ENCODE measurements at regions not wholly inside any gene's neighbourhood (a gene's known extent, or its start where the extent isn't known, plus 50 kb on each side); places are given as distances from the start of the nearest gene placed in this dataset.

GRCh38 chr5:87851603-87852002 lies 417.0 kb downstream of the TMEM161B start:
- H3K9me3 ChIP-seq: no peaks in the 10 kb centered on the region
- H3K4me1 Mint-ChIP-seq: no peaks in the 10 kb centered on the region
- H3K27me3 Mint-ChIP-seq: no peaks in the 10 kb centered on the region
- no peak overlapping the region for H3K27ac Mint-ChIP-seq
- H3K27ac ChIP-seq (ENCODE audit: low read length): no peak overlapping the region
- no peak for ATAC-seq (replicated peaks in 1 of 4)
- H3K4me3 Mint-ChIP-seq: no peak overlapping the region
- DNase-seq: no peak
- no peaks in the 10 kb centered on the region for H3K36me3 Mint-ChIP-seq
- peaks cover 2 to 3% (median 2%) of the 10 kb centered on the region in 3 donors for H3K9me3 Mint-ChIP-seq
- no peak overlapping the region for H3K4me3 ChIP-seq (ENCODE audit: control insufficient read depth in 1 of 2, extremely low read depth in 1 of 2, low read length in 1 of 2)
- ChIA-PET POLR2A (no interaction called here), CTCF (no interaction called here)
- H3K4me1 ChIP-seq (ENCODE audit: control insufficient read depth in 1 of 2, extremely low read depth in 1 of 2, insufficient read depth in 2 of 2, low read length in 2 of 2): no peaks in the 10 kb centered on the region
- no peaks in the 10 kb centered on the region for H3K27me3 ChIP-seq (replicated peaks in 1 of 2; ENCODE audit: control insufficient read depth in 2 of 2, extremely low read depth in 1 of 2, insufficient read depth in 2 of 2, low read length in 1 of 2)
- H3K36me3 ChIP-seq (ENCODE audit: control insufficient read depth in 2 of 2, extremely low read depth in 1 of 2, insufficient read depth in 1 of 2, low read length in 1 of 2): no peaks in the 10 kb centered on the region

GRCh38 chr5:87850843-87851242 lies 417.8 kb downstream of the TMEM161B start:
- Histone ChIP-seq H3K9me3 (no peaks in the 10 kb centered on the region), H3K4me3 (ENCODE audit: control insufficient read depth in 1 of 2, extremely low read depth in 1 of 2, low read length in 1 of 2) (no peak overlapping the region), H3K36me3 (ENCODE audit: control insufficient read depth in 2 of 2, extremely low read depth in 1 of 2, insufficient read depth in 1 of 2, low read length in 1 of 2) (no peaks in the 10 kb centered on the region), H3K27me3 (replicated peaks in 1 of 2; ENCODE audit: control insufficient read depth in 2 of 2, extremely low read depth in 1 of 2, insufficient read depth in 2 of 2, low read length in 1 of 2) (no peaks in the 10 kb centered on the region), H3K27ac (ENCODE audit: low read length) (no peak overlapping the region), H3K4me1 (ENCODE audit: control insufficient read depth in 1 of 2, extremely low read depth in 1 of 2, insufficient read depth in 2 of 2, low read length in 2 of 2) (no peaks in the 10 kb centered on the region)
- Mint-ChIP-seq H3K27ac (no peak overlapping the region), H3K9me3 (peaks cover 0 to 3% (median 0%) of the 10 kb centered on the region in 3 donors), H3K36me3 (no peaks in the 10 kb centered on the region), H3K4me1 (no peaks in the 10 kb centered on the region), H3K27me3 (no peaks in the 10 kb centered on the region), H3K4me3 (no peak overlapping the region)
- POLR2A ChIA-PET: no interaction called here
- ATAC-seq (replicated peaks in 1 of 4) (no peak), DNase-seq (no peak)
- CTCF ChIA-PET: no interaction called here
- WGBS (ENCODE audit: insufficient coverage): no CpG with 5 or more reads among the region's 3 CpGs

- peaks cover 2 to 3% of the 10 kb centered on the region in 2 donors for H3K27me3 Mint-ChIP-seq
- DNase-seq: no peak
- no peak for ATAC-seq (replicated peaks in 1 of 4)
- POLR2A ChIA-PET: no interaction called here
- Histone ChIP-seq H3K27me3 (replicated peaks in 1 of 2; ENCODE audit: control insufficient read depth in 2 of 2, extremely low read depth in 1 of 2, insufficient read depth in 2 of 2, low read length in 1 of 2) (no peaks in the 10 kb centered on the region), H3K4me1 (ENCODE audit: control insufficient read depth in 1 of 2, extremely low read depth in 1 of 2, insufficient read depth in 2 of 2, low read length in 2 of 2) (no peaks in the 10 kb centered on the region), H3K4me3 (ENCODE audit: control insufficient read depth in 1 of 2, extremely low read depth in 1 of 2, low read length in 1 of 2) (no peak overlapping the region), H3K9me3 (no peaks in the 10 kb centered on the region), H3K36me3 (ENCODE audit: control insufficient read depth in 2 of 2, extremely low read depth in 1 of 2, insufficient read depth in 1 of 2, low read length in 1 of 2) (no peaks in the 10 kb centered on the region), H3K27ac (ENCODE audit: low read length) (no peak overlapping the region)
- WGBS (ENCODE audit: insufficient coverage): no CpG with 5 or more reads among the region's 2 CpGs
- no peaks in the 10 kb centered on the region for H3K4me1 Mint-ChIP-seq
- H3K36me3 Mint-ChIP-seq: no peaks in the 10 kb centered on the region
- peaks cover 4 to 7% (median 5%) of the 10 kb centered on the region in 3 donors for H3K9me3 Mint-ChIP-seq
- CTCF ChIA-PET: no interaction called here
- no peak overlapping the region for H3K4me3 Mint-ChIP-seq
- H3K27ac Mint-ChIP-seq: no peak overlapping the region
Measured at GRCh38 chr5:87845734-87846133, 422.9 kb downstream of the TMEM161B start.

- no peaks in the 10 kb centered on the region for H3K4me1 Mint-ChIP-seq
- H3K27me3 Mint-ChIP-seq: peaks cover 2 to 3% of the 10 kb centered on the region in 2 donors
- Histone ChIP-seq H3K9me3 (no peaks in the 10 kb centered on the region), H3K4me1 (ENCODE audit: control insufficient read depth in 1 of 2, extremely low read depth in 1 of 2, insufficient read depth in 2 of 2, low read length in 2 of 2) (no peaks in the 10 kb centered on the region), H3K27ac (ENCODE audit: low read length) (no peak overlapping the region), H3K4me3 (ENCODE audit: control insufficient read depth in 1 of 2, extremely low read depth in 1 of 2, low read length in 1 of 2) (no peak overlapping the region), H3K27me3 (replicated peaks in 1 of 2; ENCODE audit: control insufficient read depth in 2 of 2, extremely low read depth in 1 of 2, insufficient read depth in 2 of 2, low read length in 1 of 2) (no peaks in the 10 kb centered on the region), H3K36me3 (ENCODE audit: control insufficient read depth in 2 of 2, extremely low read depth in 1 of 2, insufficient read depth in 1 of 2, low read length in 1 of 2) (no peaks in the 10 kb centered on the region)
- H3K9me3 Mint-ChIP-seq: peaks cover 8 to 11% (median 9%) of the 10 kb centered on the region in 3 donors
- no peak overlapping the region for H3K27ac Mint-ChIP-seq
- no peak for ATAC-seq (replicated peaks in 1 of 4)
- no peak for DNase-seq
- CTCF ChIA-PET: no interaction called here
- no peak overlapping the region for H3K4me3 Mint-ChIP-seq
- H3K36me3 Mint-ChIP-seq: no peaks in the 10 kb centered on the region
- POLR2A ChIA-PET: no interaction called here
- 100% methylated on average over 1 of the region's 4 CpGs for WGBS (ENCODE audit: insufficient coverage)
Measured at GRCh38 chr5:87844866-87845265, 423.8 kb downstream of the TMEM161B start.

- no peaks in the 10 kb centered on the region for H3K4me1 Mint-ChIP-seq
- WGBS (ENCODE audit: insufficient coverage): 63% methylated on average over 1 of the region's 1 CpG
- CTCF ChIA-PET: no interaction called here
- no peaks in the 10 kb centered on the region for H3K9me3 ChIP-seq
- no peak overlapping the region for H3K4me3 Mint-ChIP-seq
- DNase-seq (no peak), ATAC-seq (replicated peaks in 1 of 4) (no peak)
- peaks cover 11 to 16% (median 11%) of the 10 kb centered on the region in 3 donors for H3K9me3 Mint-ChIP-seq
- no peaks in the 10 kb centered on the region for H3K36me3 ChIP-seq (ENCODE audit: control insufficient read depth in 2 of 2, extremely low read depth in 1 of 2, insufficient read depth in 1 of 2, low read length in 1 of 2)
- H3K27ac Mint-ChIP-seq: no peak overlapping the region
- H3K27me3 Mint-ChIP-seq: peaks cover 2 to 3% of the 10 kb centered on the region in 2 donors
- H3K27ac ChIP-seq (ENCODE audit: low read length): no peak overlapping the region
- no peaks in the 10 kb centered on the region for H3K36me3 Mint-ChIP-seq
- no peak overlapping the region for H3K4me3 ChIP-seq (ENCODE audit: control insufficient read depth in 1 of 2, extremely low read depth in 1 of 2, low read length in 1 of 2)
- POLR2A ChIA-PET: no interaction called here
- H3K27me3 ChIP-seq (replicated peaks in 1 of 2; ENCODE audit: control insufficient read depth in 2 of 2, extremely low read depth in 1 of 2, insufficient read depth in 2 of 2, low read length in 1 of 2): no peaks in the 10 kb centered on the region
- H3K4me1 ChIP-seq (ENCODE audit: control insufficient read depth in 1 of 2, extremely low read depth in 1 of 2, insufficient read depth in 2 of 2, low read length in 2 of 2): no peaks in the 10 kb centered on the region
Measured at GRCh38 chr5:87844449-87844848, 424.2 kb downstream of the TMEM161B start.

- Mint-ChIP-seq H3K36me3 (no peaks in the 10 kb centered on the region), H3K4me1 (no peaks in the 10 kb centered on the region), H3K4me3 (no peak overlapping the region), H3K27me3 (peaks cover 0 to under 1% of the 10 kb centered on the region in 2 donors), H3K9me3 (peaks cover 19 to 51% (median 32%) of the 10 kb centered on the region in 3 donors), H3K27ac (no peak overlapping the region)
- CTCF ChIA-PET: interaction anchor here in 1 of 2 donors (0.5 kb wide), 1 partner anchor 56 kb away, joined by 3 read pairs; no protein-coding TSS in a partner anchor
- WGBS (ENCODE audit: insufficient coverage): no CpG with 5 or more reads among the region's 1 CpG
- Histone ChIP-seq H3K4me1 (ENCODE audit: control insufficient read depth in 1 of 2, extremely low read depth in 1 of 2, insufficient read depth in 2 of 2, low read length in 2 of 2) (no peaks in the 10 kb centered on the region), H3K36me3 (ENCODE audit: control insufficient read depth in 2 of 2, extremely low read depth in 1 of 2, insufficient read depth in 1 of 2, low read length in 1 of 2) (no peaks in the 10 kb centered on the region), H3K27ac (ENCODE audit: low read length) (no peak overlapping the region), H3K27me3 (replicated peaks in 1 of 2; ENCODE audit: control insufficient read depth in 2 of 2, extremely low read depth in 1 of 2, insufficient read depth in 2 of 2, low read length in 1 of 2) (no peaks in the 10 kb centered on the region), H3K9me3 (no peaks in the 10 kb centered on the region), H3K4me3 (ENCODE audit: control insufficient read depth in 1 of 2, extremely low read depth in 1 of 2, low read length in 1 of 2) (no peak overlapping the region)
- ATAC-seq (replicated peaks in 1 of 4): no peak
- POLR2A ChIA-PET: no interaction called here
- no peak for DNase-seq
Measured at GRCh38 chr5:87836696-87837095, 424.0 kb upstream of the CCNH start.

- H3K27ac ChIP-seq (ENCODE audit: low read length): no peak overlapping the region
- no CpG with 5 or more reads among the region's 2 CpGs for WGBS (ENCODE audit: insufficient coverage)
- no peak overlapping the region for H3K27ac Mint-ChIP-seq
- H3K4me1 Mint-ChIP-seq: no peaks in the 10 kb centered on the region
- ChIA-PET CTCF (no interaction called here), POLR2A (no interaction called here)
- no peak overlapping the region for H3K4me3 Mint-ChIP-seq
- no peaks in the 10 kb centered on the region for H3K36me3 ChIP-seq (ENCODE audit: control insufficient read depth in 2 of 2, extremely low read depth in 1 of 2, insufficient read depth in 1 of 2, low read length in 1 of 2)
- no peaks in the 10 kb centered on the region for H3K36me3 Mint-ChIP-seq
- H3K9me3 Mint-ChIP-seq: peaks cover 9 to 20% (median 19%) of the 10 kb centered on the region in 3 donors
- no peaks in the 10 kb centered on the region for H3K27me3 Mint-ChIP-seq
- no peak overlapping the region for H3K4me3 ChIP-seq (ENCODE audit: control insufficient read depth in 1 of 2, extremely low read depth in 1 of 2, low read length in 1 of 2)
- H3K4me1 ChIP-seq (ENCODE audit: control insufficient read depth in 1 of 2, extremely low read depth in 1 of 2, insufficient read depth in 2 of 2, low read length in 2 of 2): no peaks in the 10 kb centered on the region
- no peak for DNase-seq
- no peaks in the 10 kb centered on the region for H3K9me3 ChIP-seq
- no peak for ATAC-seq (replicated peaks in 1 of 4)
- no peaks in the 10 kb centered on the region for H3K27me3 ChIP-seq (replicated peaks in 1 of 2; ENCODE audit: control insufficient read depth in 2 of 2, extremely low read depth in 1 of 2, insufficient read depth in 2 of 2, low read length in 1 of 2)
Measured at GRCh38 chr5:87831499-87831898, 418.8 kb upstream of the CCNH start.
